GM23338 (cell line): ENCODE measurements at regions not wholly inside any gene's neighbourhood (a gene's known extent, or its start where the extent isn't known, plus 50 kb on each side); places are given as distances from the start of the nearest gene placed in this dataset.

Experiments used
- EZH2 ChIP-seq: fragments of 200-600 bp; sonication (generic); IDR thresholded peaks from one replicate; pipeline ENCODE4 v1.8.0; 2017; ENCODE audit warnings: antibody characterized with exemption, mild to moderate bottlenecking, low read depth; ENCODE audit not compliant: unreplicated experiment
- EZH2phosphoT487 ChIP-seq: fragments of 200-600 bp; sonication (generic); IDR thresholded peaks from one replicate; pipeline ENCODE4 v1.8.1; 2018; ENCODE audit warnings: antibody characterized with exemption; ENCODE audit not compliant: unreplicated experiment
- POLR2AphosphoS5 ChIP-seq: IDR thresholded peaks from 2 replicates; pipeline ENCODE4 v1.6.1; 2016; ENCODE audit warnings: antibody characterized with exemption, low read depth
- STAT1 ChIP-seq: IDR thresholded peaks from one replicate; pipeline ENCODE4 v1.6.1; 2016; ENCODE audit warnings: antibody characterized with exemption; ENCODE audit not compliant: unreplicated experiment
- TF ChIP-seq, protein P1 (sequence below), 2 experiments: fragments of 200-600 bp in 1 of 2; sonication (generic) in 1 of 2; conservative IDR thresholded peaks; 2 replicates each; pipeline versions ENCODE4 v1.5.1 to v1.6.1; 2016 to 2017; ENCODE audit warnings: antibody characterized with exemption in 2 of 2, low read depth in 2 of 2, mild to moderate bottlenecking in 2 of 2, moderate library complexity in 1 of 2

DNA sequence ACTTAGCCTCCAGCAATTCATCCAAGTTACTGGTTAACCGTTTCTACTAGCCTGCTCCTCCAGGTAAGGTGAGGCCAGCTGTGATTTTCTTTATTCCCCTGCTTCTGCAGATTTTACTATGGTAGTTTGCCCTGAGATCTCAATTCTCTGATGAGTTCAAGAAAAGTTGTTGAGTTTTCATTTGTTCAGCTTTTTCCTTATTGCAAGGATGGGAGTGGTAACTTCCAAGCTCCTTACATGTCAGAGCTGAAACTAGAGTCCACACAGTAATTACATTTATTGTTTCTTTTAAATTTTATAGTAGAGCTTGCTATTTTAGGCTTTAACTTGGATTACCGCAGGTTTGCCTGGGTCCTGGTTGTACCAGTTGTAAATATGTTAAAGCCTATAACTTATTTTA is 76.9 kb upstream of the ZRANB2 start:
- no peak for TF ChIP-seq EZH2phosphoT487
- TF ChIP-seq EZH2, result no peak
- no peak for TF ChIP-seq STAT1
- TF ChIP-seq, protein P1, sequence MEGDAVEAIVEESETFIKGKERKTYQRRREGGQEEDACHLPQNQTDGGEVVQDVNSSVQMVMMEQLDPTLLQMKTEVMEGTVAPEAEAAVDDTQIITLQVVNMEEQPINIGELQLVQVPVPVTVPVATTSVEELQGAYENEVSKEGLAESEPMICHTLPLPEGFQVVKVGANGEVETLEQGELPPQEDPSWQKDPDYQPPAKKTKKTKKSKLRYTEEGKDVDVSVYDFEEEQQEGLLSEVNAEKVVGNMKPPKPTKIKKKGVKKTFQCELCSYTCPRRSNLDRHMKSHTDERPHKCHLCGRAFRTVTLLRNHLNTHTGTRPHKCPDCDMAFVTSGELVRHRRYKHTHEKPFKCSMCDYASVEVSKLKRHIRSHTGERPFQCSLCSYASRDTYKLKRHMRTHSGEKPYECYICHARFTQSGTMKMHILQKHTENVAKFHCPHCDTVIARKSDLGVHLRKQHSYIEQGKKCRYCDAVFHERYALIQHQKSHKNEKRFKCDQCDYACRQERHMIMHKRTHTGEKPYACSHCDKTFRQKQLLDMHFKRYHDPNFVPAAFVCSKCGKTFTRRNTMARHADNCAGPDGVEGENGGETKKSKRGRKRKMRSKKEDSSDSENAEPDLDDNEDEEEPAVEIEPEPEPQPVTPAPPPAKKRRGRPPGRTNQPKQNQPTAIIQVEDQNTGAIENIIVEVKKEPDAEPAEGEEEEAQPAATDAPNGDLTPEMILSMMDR (conservative IDR thresholded peaks at IDR 0.05; ENCODE audit: low read depth in 2 of 2), result no peak
- TF ChIP-seq POLR2AphosphoS5, result no peak
